ENCODE measurements at regions not wholly inside any gene's neighbourhood (a gene's known extent, or its start where the extent isn't known, plus 50 kb on each side); places are given as distances from the start of the nearest gene placed in this dataset.

- in situ Hi-C loops (cut with HindIII; ENCODE audit: low sequenced_read_pairs) = no loop called here
Measured at GRCh38 chr15:88321271-88321670, 64.7 kb upstream of the NTRK3 start.

GRCh38 chr15:88316586-88316985 lies 60.0 kb upstream of the NTRK3 start:
- in situ Hi-C loops (cut with HindIII; ENCODE audit: low sequenced_read_pairs) = loop anchor here (5.0 kb wide), 1 partner anchor 76 kb away; no protein-coding TSS in a partner anchor

- in situ Hi-C loops (cut with HindIII; ENCODE audit: low sequenced_read_pairs) = loop anchor here (5.0 kb wide), 1 partner anchor 77 kb away; no protein-coding TSS in a partner anchor
Measured at GRCh38 chr15:88315221-88315878, 58.8 kb upstream of the NTRK3 start.

GRCh38 chr15:88312941-88313579 lies 56.5 kb upstream of the NTRK3 start:
- in situ Hi-C loops (cut with HindIII; ENCODE audit: low sequenced_read_pairs) = no loop called here

GRCh38 chr15:88309363-88309762 lies 52.8 kb upstream of the NTRK3 start:
- in situ Hi-C loops (cut with HindIII; ENCODE audit: low sequenced_read_pairs) = no loop called here

- in situ Hi-C loops (cut with HindIII; ENCODE audit: low sequenced_read_pairs) = no loop called here
Measured at GRCh38 chr15:88307344-88307743, 50.8 kb upstream of the NTRK3 start.

Data from endothelial cell of hepatic sinusoid (primary cell).